Stimulated activated CD8-positive, alpha-beta memory T cell treated with anti-CD3 and anti-CD28 coated beads, Interleukin-12 subunit alpha, Interleukin-12 subunit beta, amount 100 ng/mL, for 24 hours (primary cell): ENCODE measurements at regions not wholly inside any gene's neighbourhood (a gene's known extent, or its start where the extent isn't known, plus 50 kb on each side); places are given as distances from the start of the nearest gene placed in this dataset.
"Not testable (repeated sequence)": the region's sequence is repeated elsewhere in the genome, so short reads cannot be mapped to it uniquely, and the experiment has no call there.

ENCODE experiments used
- DNase-seq: peaks from one replicate; pipeline ENCODE4 v3.0.0-alpha.2; 2020; ENCODE audit errors: extremely low read depth

GRCh38 chr22:23437779-23438178 is 142.3 kb downstream of the IGLL1 start:
- DNase-seq, result no peak

- DNase-seq, result not testable (repeated sequence)
These were observed 143.0 kb downstream of the IGLL1 start for GRCh38 chr22:23437107-23437395.

GRCh38 chr22:23436354-23437106 is 143.6 kb downstream of the IGLL1 start:
- not testable (repeated sequence) for DNase-seq

- DNase-seq, result not testable (repeated sequence)
These were observed 144.9 kb downstream of the IGLL1 start for GRCh38 chr22:23435186-23435585.

GRCh38 chr22:23434198-23434830 is 145.8 kb downstream of the IGLL1 start:
- DNase-seq, result not testable (repeated sequence)

- DNase-seq, result not testable (repeated sequence)
These were observed 146.7 kb downstream of the IGLL1 start for GRCh38 chr22:23433127-23434005.

- not testable (repeated sequence) for DNase-seq
These were observed 147.4 kb downstream of the IGLL1 start for GRCh38 chr22:23432719-23433118.

- no peak for DNase-seq
These were observed 148.6 kb downstream of the IGLL1 start for GRCh38 chr22:23431337-23432072.

GRCh38 chr22:23424551-23425068 is 155.5 kb downstream of the IGLL1 start:
- DNase-seq, result not testable (repeated sequence)

GRCh38 chr22:23424031-23424430 is 156.1 kb downstream of the IGLL1 start:
- DNase-seq, result no peak

GRCh38 chr22:23422281-23422680 is 157.8 kb downstream of the IGLL1 start:
- not testable (repeated sequence) for DNase-seq

- DNase-seq, result not testable (repeated sequence)
These were observed 158.8 kb downstream of the IGLL1 start for GRCh38 chr22:23421300-23421699.

GRCh38 chr22:23419931-23420330 is 160.2 kb downstream of the IGLL1 start:
- DNase-seq, result no peak

GRCh38 chr22:23419171-23419570 is 160.9 kb downstream of the IGLL1 start:
- no peak for DNase-seq

GRCh38 chr22:23418159-23418788 is 161.8 kb downstream of the IGLL1 start:
- no peak for DNase-seq

GRCh38 chr22:23417327-23417726 is 162.8 kb downstream of the IGLL1 start:
- DNase-seq, result not testable (repeated sequence)

GRCh38 chr22:23416169-23416690 is 163.9 kb downstream of the IGLL1 start:
- not testable (repeated sequence) for DNase-seq

- DNase-seq, result no peak
These were observed 164.6 kb downstream of the IGLL1 start for GRCh38 chr22:23415490-23415851.

- DNase-seq, result no peak
These were observed 165.2 kb downstream of the IGLL1 start for GRCh38 chr22:23414727-23415489.

GRCh38 chr22:23411739-23412138 is 168.4 kb downstream of the IGLL1 start:
- DNase-seq, result no peak
